DMS53 treated with DMSO at 0.1 percent for 48 hours (cell line): ENCODE measurements at regions not wholly inside any gene's neighbourhood (a gene's known extent, or its start where the extent isn't known, plus 50 kb on each side); places are given as distances from the start of the nearest gene placed in this dataset.
"Not testable (repeated sequence)": the region's sequence is repeated elsewhere in the genome, so short reads cannot be mapped to it uniquely, and the experiment has no call there.

Source experiments
- DNase-seq: peaks from one replicate; lab custom pipeline; 2025; ENCODE audit not compliant: unreplicated experiment; lab: John Stamatoyannopoulos, UW

GRCh38 chrX:14352511-14352910, 176.8 kb upstream of the GLRA2 start:
- DNase-seq, result no peak

GRCh38 chrX:14351611-14352303, 177.6 kb upstream of the GLRA2 start:
- DNase-seq, result no peak

- DNase-seq, result no peak
Measured at GRCh38 chrX:14347523-14347922, 181.8 kb upstream of the GLRA2 start.

- DNase-seq, result no peak
Measured at GRCh38 chrX:14344172-14344940, 185.0 kb upstream of the GLRA2 start.

- DNase-seq, result no peak
Measured at GRCh38 chrX:14309431-14309830, 219.9 kb upstream of the GLRA2 start.

- DNase-seq, result not testable (repeated sequence)
Measured at GRCh38 chrX:14308976-14309375, 220.4 kb upstream of the GLRA2 start.

- no peak for DNase-seq
Measured at GRCh38 chrX:14303891-14304290, 225.4 kb upstream of the GLRA2 start.

GRCh38 chrX:14302561-14302960, 226.8 kb upstream of the GLRA2 start:
- DNase-seq, result not testable (repeated sequence)

GRCh38 chrX:14300376-14300775, 229.0 kb upstream of the GLRA2 start:
- no peak for DNase-seq

- DNase-seq, result no peak
Measured at GRCh38 chrX:14295426-14295825, 233.9 kb upstream of the GLRA2 start.

- no peak for DNase-seq
Measured at GRCh38 chrX:14291666-14292500, 237.5 kb upstream of the GLRA2 start.

- DNase-seq, result no peak
Measured at GRCh38 chrX:14290335-14290734, 239.0 kb upstream of the GLRA2 start.

GRCh38 chrX:14274691-14275090, 245.0 kb upstream of the GEMIN8 start:
- no peak for DNase-seq

- DNase-seq, result no peak
Measured at GRCh38 chrX:14267216-14267615, 237.5 kb upstream of the GEMIN8 start.

GRCh38 chrX:14266705-14267104, 237.0 kb upstream of the GEMIN8 start:
- DNase-seq, result no peak

- no peak for DNase-seq
Measured at GRCh38 chrX:14243823-14244222, 214.1 kb upstream of the GEMIN8 start.

GRCh38 chrX:14235004-14235403, 205.3 kb upstream of the GEMIN8 start:
- DNase-seq, result no peak

- DNase-seq, result no peak
Measured at GRCh38 chrX:14232688-14233087, 203.0 kb upstream of the GEMIN8 start.

GRCh38 chrX:14228611-14229010, 198.9 kb upstream of the GEMIN8 start:
- DNase-seq, result no peak

GRCh38 chrX:14220386-14220944, 190.8 kb upstream of the GEMIN8 start:
- no peak for DNase-seq

- DNase-seq, result peak; percentile 45
Measured at GRCh38 chrX:14209034-14209433, 179.3 kb upstream of the GEMIN8 start.
